GM19099 (cell line): ENCODE measurements at regions not wholly inside any gene's neighbourhood (a gene's known extent, or its start where the extent isn't known, plus 50 kb on each side); places are given as distances from the start of the nearest gene placed in this dataset.
A peak's percentile ranks its signal among the peaks of the same experiment; 100 is the strongest.

Source experiments
- POLR2A ChIP-seq: IDR thresholded peaks from 3 replicates; pipeline ENCODE4 v1.6.1; 2011; ENCODE audit warnings: low read depth; ENCODE audit not compliant: insufficient read length; ENCODE audit errors: extremely low read depth

GRCh38 chr12:68440068-68440581, 108.0 kb upstream of the MDM1 start:
- TF ChIP-seq POLR2A = no peak

GRCh38 chr12:68441167-68441566, 109.0 kb upstream of the MDM1 start:
- TF ChIP-seq POLR2A = no peak

GRCh38 chr12:68445824-68446223, 113.7 kb upstream of the MDM1 start:
- TF ChIP-seq POLR2A = no peak

GRCh38 chr12:68446384-68446783, 114.2 kb upstream of the MDM1 start:
- no peak for TF ChIP-seq POLR2A

- no peak for TF ChIP-seq POLR2A
Measured at GRCh38 chr12:68446901-68447796, 115.0 kb upstream of the MDM1 start.

- no peak for TF ChIP-seq POLR2A
Measured at GRCh38 chr12:68447797-68448260, 115.7 kb upstream of the MDM1 start.

GRCh38 chr12:68449196-68449595, 117.0 kb upstream of the MDM1 start:
- no peak for TF ChIP-seq POLR2A

GRCh38 chr12:68450947-68451260, 118.7 kb upstream of the MDM1 start:
- TF ChIP-seq POLR2A = no peak

GRCh38 chr12:68451261-68452077, 119.3 kb upstream of the MDM1 start:
- TF ChIP-seq POLR2A = peak; percentile 38

GRCh38 chr12:68452078-68452715, 120.0 kb upstream of the MDM1 start:
- no peak for TF ChIP-seq POLR2A

GRCh38 chr12:68453278-68453677, 121.1 kb upstream of the MDM1 start:
- no peak for TF ChIP-seq POLR2A

- no peak for TF ChIP-seq POLR2A
Measured at GRCh38 chr12:68453876-68454275, 121.7 kb upstream of the MDM1 start.

GRCh38 chr12:68454892-68455291, 122.7 kb upstream of the MDM1 start:
- no peak for TF ChIP-seq POLR2A

GRCh38 chr12:68455691-68456345, 123.7 kb upstream of the MDM1 start:
- TF ChIP-seq POLR2A = no peak

- no peak for TF ChIP-seq POLR2A
Measured at GRCh38 chr12:68458866-68459265, 126.7 kb upstream of the MDM1 start.
